ENCODE measurements at regions not wholly inside any gene's neighbourhood (a gene's known extent, or its start where the extent isn't known, plus 50 kb on each side); places are given as distances from the start of the nearest gene placed in this dataset.

DNA sequence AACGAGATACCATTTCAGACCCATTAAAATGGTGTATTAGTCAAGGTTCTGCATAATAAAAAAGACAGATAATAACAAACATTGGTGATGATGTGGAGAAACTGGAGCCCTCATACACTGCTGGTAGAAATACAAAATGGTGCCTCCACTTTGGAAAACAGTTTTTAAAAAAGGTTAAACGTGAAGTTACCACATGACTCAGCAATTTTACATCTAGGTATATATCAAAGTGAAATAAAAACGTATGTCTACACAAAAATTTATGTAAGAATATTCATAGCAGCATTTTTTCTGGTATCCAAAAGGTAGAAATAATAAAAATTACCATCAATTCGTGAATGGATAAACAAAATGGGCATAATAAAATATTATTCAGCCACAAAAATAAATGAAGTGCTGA is 519.8 kb downstream of the TLE4 start:
- DNase-seq (ENCODE audit: low read depth) = no peak
- Histone ChIP-seq H3K27me3 (ENCODE audit: control insufficient read depth, insufficient read depth, low read length) (no peaks in the 10 kb centered on the region), H3K4me3 (ENCODE audit: low read depth, low read length) (no peak overlapping the region), H3K36me3 (ENCODE audit: control insufficient read depth, insufficient read depth, low read length) (no peaks in the 10 kb centered on the region)
- TF ChIP-seq, protein P1, sequence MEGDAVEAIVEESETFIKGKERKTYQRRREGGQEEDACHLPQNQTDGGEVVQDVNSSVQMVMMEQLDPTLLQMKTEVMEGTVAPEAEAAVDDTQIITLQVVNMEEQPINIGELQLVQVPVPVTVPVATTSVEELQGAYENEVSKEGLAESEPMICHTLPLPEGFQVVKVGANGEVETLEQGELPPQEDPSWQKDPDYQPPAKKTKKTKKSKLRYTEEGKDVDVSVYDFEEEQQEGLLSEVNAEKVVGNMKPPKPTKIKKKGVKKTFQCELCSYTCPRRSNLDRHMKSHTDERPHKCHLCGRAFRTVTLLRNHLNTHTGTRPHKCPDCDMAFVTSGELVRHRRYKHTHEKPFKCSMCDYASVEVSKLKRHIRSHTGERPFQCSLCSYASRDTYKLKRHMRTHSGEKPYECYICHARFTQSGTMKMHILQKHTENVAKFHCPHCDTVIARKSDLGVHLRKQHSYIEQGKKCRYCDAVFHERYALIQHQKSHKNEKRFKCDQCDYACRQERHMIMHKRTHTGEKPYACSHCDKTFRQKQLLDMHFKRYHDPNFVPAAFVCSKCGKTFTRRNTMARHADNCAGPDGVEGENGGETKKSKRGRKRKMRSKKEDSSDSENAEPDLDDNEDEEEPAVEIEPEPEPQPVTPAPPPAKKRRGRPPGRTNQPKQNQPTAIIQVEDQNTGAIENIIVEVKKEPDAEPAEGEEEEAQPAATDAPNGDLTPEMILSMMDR (IDR thresholded peaks at IDR 0.05; ENCODE audit: insufficient read depth, low read length, poor library complexity, severe bottlenecking) = no peak

GRCh38 chr9:80090317-80090716 is 518.6 kb downstream of the TLE4 start:
- H3K4me3 ChIP-seq (ENCODE audit: low read depth, low read length) = no peak overlapping the region
- TF ChIP-seq, protein P1 (IDR thresholded peaks at IDR 0.05; ENCODE audit: insufficient read depth, low read length, poor library complexity, severe bottlenecking) = no peak
- H3K36me3 ChIP-seq (ENCODE audit: control insufficient read depth, insufficient read depth, low read length) = no peaks in the 10 kb centered on the region
- H3K27me3 ChIP-seq (ENCODE audit: control insufficient read depth, insufficient read depth, low read length) = no peaks in the 10 kb centered on the region
- DNase-seq (ENCODE audit: low read depth) = no peak

DNA sequence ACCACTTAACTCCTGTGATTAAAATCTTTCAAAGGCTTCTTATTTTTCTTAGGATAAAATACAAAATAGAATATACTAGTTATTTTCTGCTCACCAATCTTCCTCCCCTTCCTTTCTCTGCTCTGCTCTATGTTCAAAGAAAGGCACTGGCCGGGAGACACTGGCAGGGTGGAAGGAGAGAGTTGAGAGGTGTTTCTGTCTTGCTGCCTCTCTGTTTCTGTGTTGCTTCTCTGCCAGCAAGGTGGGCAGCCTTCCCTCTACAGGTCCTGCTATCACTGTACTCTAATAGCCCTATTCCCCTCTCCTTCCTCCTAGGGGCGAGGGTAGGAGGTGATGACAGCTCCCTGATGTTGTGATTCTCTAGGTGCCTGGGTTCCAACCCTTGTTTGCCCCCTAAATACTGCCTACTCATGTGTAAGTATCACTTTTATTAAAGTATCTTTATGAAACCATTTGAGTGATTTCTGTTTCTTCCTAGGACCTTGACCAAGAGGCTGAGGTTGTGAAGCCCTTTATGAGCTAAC is 515.1 kb downstream of the TLE4 start:
- Histone ChIP-seq H3K4me3 (ENCODE audit: low read depth, low read length) (no peak overlapping the region), H3K27me3 (ENCODE audit: control insufficient read depth, insufficient read depth, low read length) (no peaks in the 10 kb centered on the region), H3K36me3 (ENCODE audit: control insufficient read depth, insufficient read depth, low read length) (no peaks in the 10 kb centered on the region)
- TF ChIP-seq, protein P1 (IDR thresholded peaks at IDR 0.05; ENCODE audit: insufficient read depth, low read length, poor library complexity, severe bottlenecking) = no peak
- no peak for DNase-seq (ENCODE audit: low read depth)

- no peaks in the 10 kb centered on the region for H3K27me3 ChIP-seq (ENCODE audit: control insufficient read depth, insufficient read depth, low read length)
- no peaks in the 10 kb centered on the region for H3K36me3 ChIP-seq (ENCODE audit: control insufficient read depth, insufficient read depth, low read length)
- TF ChIP-seq, protein P1 (IDR thresholded peaks at IDR 0.05; ENCODE audit: insufficient read depth, low read length, poor library complexity, severe bottlenecking) = no peak
- no peak overlapping the region for H3K4me3 ChIP-seq (ENCODE audit: low read depth, low read length)
- no peak for DNase-seq (ENCODE audit: low read depth)
Observed at GRCh38 chr9:80086386-80086785, 514.6 kb downstream of the TLE4 start.

GRCh38 chr9:80085668-80086067 is 513.9 kb downstream of the TLE4 start:
- H3K36me3 ChIP-seq (ENCODE audit: control insufficient read depth, insufficient read depth, low read length) = no peaks in the 10 kb centered on the region
- no peak for DNase-seq (ENCODE audit: low read depth)
- H3K4me3 ChIP-seq (ENCODE audit: low read depth, low read length) = no peak overlapping the region
- H3K27me3 ChIP-seq (ENCODE audit: control insufficient read depth, insufficient read depth, low read length) = no peaks in the 10 kb centered on the region
- TF ChIP-seq, protein P1 (IDR thresholded peaks at IDR 0.05; ENCODE audit: insufficient read depth, low read length, poor library complexity, severe bottlenecking) = no peak

GRCh38 chr9:80082213-80082612 is 510.4 kb downstream of the TLE4 start:
- Histone ChIP-seq H3K4me3 (ENCODE audit: low read depth, low read length) (no peak overlapping the region), H3K36me3 (ENCODE audit: control insufficient read depth, insufficient read depth, low read length) (no peaks in the 10 kb centered on the region), H3K27me3 (ENCODE audit: control insufficient read depth, insufficient read depth, low read length) (no peaks in the 10 kb centered on the region)
- TF ChIP-seq, protein P1 (IDR thresholded peaks at IDR 0.05; ENCODE audit: insufficient read depth, low read length, poor library complexity, severe bottlenecking) = no peak
- no peak for DNase-seq (ENCODE audit: low read depth)

Data from kidney epithelial cell (primary cell).